DOHH2 (cell line): ENCODE measurements at regions not wholly inside any gene's neighbourhood (a gene's known extent, or its start where the extent isn't known, plus 50 kb on each side); places are given as distances from the start of the nearest gene placed in this dataset.

Experiments used
- H3F3A ChIP-seq: fragments of 200-600 bp; sonication (generic), shearing (Covaris generic); 2 replicates; pipeline ENCODE4 v1.6.0; 2016; ENCODE audit warnings: antibody characterized with exemption, mild to moderate bottlenecking; ENCODE audit not compliant: control insufficient read depth, insufficient read depth
- H3K27ac ChIP-seq: fragments of 200-600 bp; sonication (generic); 2 replicates; pipeline ENCODE4 v1.5.1; 2014; ENCODE audit warnings: low read depth, mild to moderate bottlenecking, low read length, moderate library complexity
- H3K27me3 ChIP-seq: fragments of 200-600 bp; sonication (generic); 2 replicates; pipeline ENCODE4 v1.6.1; 2014; ENCODE audit warnings: mild to moderate bottlenecking, low read length, mixed read lengths; ENCODE audit not compliant: control insufficient read depth
- H3K36me3 ChIP-seq: fragments of 200-600 bp; sonication (generic); 2 replicates; pipeline ENCODE4 v1.6.1; 2014; ENCODE audit warnings: mild to moderate bottlenecking, low read length, moderate library complexity, mixed read lengths; ENCODE audit not compliant: control insufficient read depth
- H3K4me1 ChIP-seq: fragments of 200-600 bp; sonication (generic); 2 replicates; pipeline ENCODE4 v1.6.1; 2014; ENCODE audit warnings: mild to moderate bottlenecking, low read length, mixed read lengths; ENCODE audit not compliant: control insufficient read depth
- H3K4me2 ChIP-seq: fragments of 200-600 bp; sonication (generic); 2 replicates; pipeline ENCODE4 v1.6.0; 2014; ENCODE audit warnings: mild to moderate bottlenecking, low read length, moderate library complexity
- H3K4me3 ChIP-seq: fragments of 200-600 bp; sonication (generic); 2 replicates; pipeline ENCODE4 v1.5.1; 2014; ENCODE audit warnings: mild to moderate bottlenecking, low read length, mixed read lengths
- H3K79me2 ChIP-seq: fragments of 200-600 bp; sonication (generic); 2 replicates; pipeline ENCODE4 v1.6.1; 2014; ENCODE audit warnings: mild to moderate bottlenecking, low read length, mixed read lengths; ENCODE audit not compliant: control insufficient read depth
- H3K9me2 ChIP-seq: fragments of 200-600 bp; sonication (generic); replicated peaks from 2 replicates; pipeline ENCODE4 v1.6.1; 2014; ENCODE audit warnings: mild to moderate bottlenecking, low read length, mixed read lengths; ENCODE audit not compliant: control insufficient read depth
- H3K9me3 ChIP-seq: fragments of 200-600 bp; sonication (generic); 2 replicates; pipeline ENCODE4 v1.6.1; 2014; ENCODE audit warnings: antibody characterized with exemption, low read length, mixed read lengths; ENCODE audit not compliant: control insufficient read depth, insufficient read depth
- H4K20me1 ChIP-seq: fragments of 200-600 bp; sonication (generic); 2 replicates; pipeline ENCODE4 v1.6.0; 2014; ENCODE audit warnings: low read depth, mild to moderate bottlenecking, antibody characterized with exemption, low read length, moderate library complexity; ENCODE audit not compliant: control insufficient read depth, insufficient read depth
- CTCF ChIP-seq: fragments of 200-600 bp; sonication (generic); IDR thresholded peaks from one replicate; pipeline ENCODE4 v1.5.1; 2014; ENCODE audit warnings: antibody characterized with exemption, mild to moderate bottlenecking, low read depth, low read length; ENCODE audit not compliant: poor library complexity, severe bottlenecking
- EZH2phosphoT487 ChIP-seq: fragments of 200-600 bp; sonication (generic); IDR thresholded peaks from 2 replicates; pipeline ENCODE4 v1.6.1; 2017; ENCODE audit warnings: borderline replicate concordance, mild to moderate bottlenecking, antibody characterized with exemption, low read length, moderate library complexity, mixed read lengths

GRCh38 chr3:22907796-22908195, 295.3 kb upstream of the UBE2E2 start:
- Histone ChIP-seq H3K4me1 (no peaks in the 10 kb centered on the region), H3K36me3 (no peaks in the 10 kb centered on the region), H3F3A (no peaks in the 10 kb centered on the region), H3K27ac (no peak overlapping the region), H4K20me1 (no peaks in the 10 kb centered on the region), H3K4me2 (no peak overlapping the region), H3K79me2 (no peaks in the 10 kb centered on the region), H3K4me3 (no peak overlapping the region), H3K9me2 (no peaks in the 10 kb centered on the region), H3K27me3 (no peaks in the 10 kb centered on the region), H3K9me3 (no peaks in the 10 kb centered on the region)
- TF ChIP-seq EZH2phosphoT487 (no peak), CTCF (no peak)

- Histone ChIP-seq H3K79me2 (no peaks in the 10 kb centered on the region), H4K20me1 (no peaks in the 10 kb centered on the region), H3K4me3 (no peak overlapping the region), H3K36me3 (no peaks in the 10 kb centered on the region), H3K4me2 (no peak overlapping the region), H3K27ac (no peak overlapping the region), H3K27me3 (no peaks in the 10 kb centered on the region), H3K9me3 (no peaks in the 10 kb centered on the region), H3K9me2 (no peaks in the 10 kb centered on the region), H3F3A (no peaks in the 10 kb centered on the region), H3K4me1 (no peaks in the 10 kb centered on the region)
- TF ChIP-seq CTCF (no peak), EZH2phosphoT487 (no peak)
Observed at GRCh38 chr3:22908989-22909507, 294.1 kb upstream of the UBE2E2 start.

DNA sequence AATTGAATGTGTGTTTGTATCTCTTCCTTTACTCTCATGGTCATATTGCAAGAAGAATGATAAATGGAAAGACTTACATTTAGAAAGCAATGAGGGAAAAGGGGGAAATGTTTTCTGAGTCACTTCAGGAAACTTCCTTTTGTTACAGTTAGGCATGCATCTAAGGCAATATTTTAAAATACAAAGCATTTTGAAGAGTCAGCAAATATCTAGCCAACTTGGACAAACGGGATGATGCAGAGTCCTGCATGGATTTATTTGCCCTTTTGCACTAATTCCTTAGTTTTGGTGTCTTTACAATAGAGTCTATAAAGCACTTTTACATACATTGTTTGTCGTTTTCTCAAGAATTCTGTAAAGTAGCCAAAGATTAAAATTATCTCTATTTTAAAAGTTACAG, 286.2 kb upstream of the UBE2E2 start:
- no peak for TF ChIP-seq EZH2phosphoT487
- no peak for TF ChIP-seq CTCF
- Histone ChIP-seq H3K9me2 (no peaks in the 10 kb centered on the region), H3K4me3 (no peak overlapping the region), H3K79me2 (no peaks in the 10 kb centered on the region), H3K4me1 (no peaks in the 10 kb centered on the region), H3K27ac (no peak overlapping the region), H3F3A (no peaks in the 10 kb centered on the region), H4K20me1 (no peaks in the 10 kb centered on the region), H3K9me3 (no peaks in the 10 kb centered on the region), H3K4me2 (no peak overlapping the region), H3K36me3 (no peaks in the 10 kb centered on the region), H3K27me3 (no peaks in the 10 kb centered on the region)
